GM10266 (cell line): ENCODE measurements at regions not wholly inside any gene's neighbourhood (a gene's known extent, or its start where the extent isn't known, plus 50 kb on each side); places are given as distances from the start of the nearest gene placed in this dataset.

Experiments
- DNase-seq: peaks from one replicate; pipeline ENCODE4 v3.0.0; 2012; ENCODE audit errors: extremely low spot score
- CTCF ChIP-seq: IDR thresholded peaks from 2 replicates; pipeline ENCODE4 v1.5.1; 2012; ENCODE audit warnings: mild to moderate bottlenecking, low read depth; ENCODE audit not compliant: control insufficient read depth, insufficient read depth; ENCODE audit errors: missing control alignments

- DNase-seq: no peak
- TF ChIP-seq CTCF: no peak
Observed at GRCh38 chr2:208556983-208557484, 150.4 kb downstream of the PTH2R start.

DNA sequence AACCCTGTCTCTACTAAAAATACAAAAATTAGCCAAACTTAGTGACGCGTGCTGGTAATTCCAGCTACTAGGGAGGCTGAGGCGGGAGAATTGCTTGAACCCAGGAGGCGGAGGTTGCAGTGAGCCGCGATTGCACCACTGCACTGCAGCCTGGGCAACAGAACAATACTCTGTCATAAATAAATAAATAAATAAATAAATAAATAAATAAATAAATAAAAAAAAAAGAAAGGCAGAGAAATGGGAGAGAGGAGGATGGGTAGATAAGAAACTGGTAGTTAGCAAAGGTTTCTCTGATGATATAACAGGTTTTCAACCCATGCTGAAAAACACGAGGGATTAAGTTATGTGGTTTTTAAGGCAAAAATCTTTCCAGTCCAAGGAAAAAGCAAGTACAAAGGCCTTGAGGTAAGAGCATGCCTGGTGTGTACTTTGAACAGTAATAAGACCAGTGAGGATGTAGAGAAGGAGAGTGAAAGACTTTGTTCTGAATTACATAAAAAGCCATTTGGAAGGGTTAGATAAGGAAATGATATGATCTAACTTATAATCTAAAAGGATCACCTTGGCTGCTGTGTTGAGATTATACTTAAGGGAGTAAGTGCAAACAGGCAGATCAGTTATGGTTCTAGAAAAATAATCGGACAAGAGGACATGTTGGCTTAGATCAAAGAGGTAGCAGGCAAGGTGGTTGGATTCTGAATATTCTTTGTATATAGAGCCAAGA lies 159.3 kb downstream of the PTH2R start:
- TF ChIP-seq CTCF: no peak
- no peak for DNase-seq

DNA sequence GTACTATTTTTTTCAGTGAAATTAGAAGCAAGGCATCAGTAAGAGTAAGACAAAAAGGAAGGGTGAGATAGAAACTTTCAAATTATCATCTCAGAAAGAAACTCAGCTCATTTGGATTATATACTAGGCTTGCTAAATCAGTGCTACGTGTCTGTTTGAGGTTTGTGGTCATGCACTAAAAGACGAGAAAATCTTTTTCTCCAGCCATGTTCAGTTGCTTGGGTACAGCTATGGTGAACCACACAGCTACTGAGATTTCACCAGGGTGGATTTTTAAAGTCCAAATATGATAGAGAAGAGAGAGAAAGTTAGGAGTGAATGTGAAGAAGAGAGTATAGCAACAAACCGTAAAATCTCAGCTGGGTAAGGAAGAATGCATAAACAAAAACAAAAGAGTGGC lies 161.6 kb downstream of the PTH2R start:
- no peak for TF ChIP-seq CTCF
- no peak for DNase-seq

DNA sequence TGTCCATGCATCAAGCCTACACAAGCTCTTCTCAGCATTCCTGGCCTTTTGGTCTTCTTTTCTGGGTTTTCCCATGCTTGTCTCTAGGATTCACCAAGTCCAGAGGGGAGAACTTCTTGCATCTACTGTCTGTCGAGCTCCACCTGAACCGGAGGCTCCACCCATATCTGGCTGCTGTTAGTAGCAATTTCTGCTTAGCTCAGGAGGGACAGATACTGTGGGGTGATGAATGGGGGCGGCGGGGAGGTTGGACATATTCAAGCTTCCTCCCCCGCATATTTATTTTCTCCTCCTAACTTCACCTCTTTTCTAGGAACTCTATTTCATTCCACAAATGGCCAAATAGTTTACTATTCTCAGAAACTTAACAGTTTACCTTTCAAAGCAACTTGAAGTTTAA lies 163.5 kb downstream of the PTH2R start:
- TF ChIP-seq CTCF: no peak
- DNase-seq: no peak

- no peak for TF ChIP-seq CTCF
- DNase-seq: no peak
Observed at GRCh38 chr2:208570851-208571763, 164.5 kb downstream of the PTH2R start.

DNA sequence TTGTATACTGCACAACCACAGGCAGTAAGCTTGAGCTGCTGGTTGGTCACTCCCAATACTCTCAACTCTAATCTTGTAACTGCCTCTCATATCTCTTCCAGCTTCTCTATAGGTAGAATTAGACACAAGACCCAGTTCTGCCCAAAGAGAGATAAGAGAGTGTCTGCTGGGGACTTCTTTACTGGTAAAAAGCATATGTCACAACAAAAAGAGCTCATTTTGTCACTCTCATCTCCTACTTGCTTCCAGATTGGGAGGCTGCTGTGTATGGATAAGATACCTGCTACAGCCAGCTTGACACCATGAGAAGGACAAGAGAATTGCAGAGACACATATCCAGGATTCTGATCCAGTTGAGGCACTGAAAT lies 165.2 kb downstream of the PTH2R start:
- no peak for TF ChIP-seq CTCF
- no peak for DNase-seq

DNA sequence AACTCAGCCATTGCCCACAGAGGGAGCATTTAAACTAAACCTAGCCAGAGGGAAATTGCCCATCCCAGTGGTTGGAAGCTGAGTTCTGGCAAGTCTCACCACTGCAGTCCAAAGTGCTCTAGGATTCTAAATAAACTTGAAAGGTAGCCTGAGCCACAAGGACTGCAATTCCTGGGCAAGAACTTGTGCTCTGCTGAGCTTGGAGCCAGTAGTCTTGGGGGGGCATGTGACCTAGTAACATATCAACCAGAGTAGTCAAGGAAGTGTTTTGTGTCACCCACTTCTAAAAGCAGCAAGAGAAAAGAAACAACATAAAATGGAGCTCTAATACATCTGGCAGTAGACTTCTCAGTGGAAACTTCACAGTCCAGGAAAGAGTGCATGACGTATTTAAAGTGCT lies 167.0 kb downstream of the PTH2R start:
- DNase-seq: no peak

More for the DNA sequence above, 167.0 kb downstream of the PTH2R start:
- TF ChIP-seq CTCF: no peak
